HL-60/S4 treated with phorbol 12-myristate 13-acetate at 8.2 ng/mL for 4 days and 3 days (cell line): ENCODE measurements at regions not wholly inside any gene's neighbourhood (a gene's known extent, or its start where the extent isn't known, plus 50 kb on each side); places are given as distances from the start of the nearest gene placed in this dataset.

Source experiments
- in situ Hi-C: fragments of 300-500 bp; cut with MboI; formaldehyde crosslinking; loops from 2 replicates; pipeline ENCODE4 v1.15.0; 2022; ENCODE audit warnings: low sequenced_read_pairs

- in situ Hi-C loops = no loop called here
These were observed 56.1 kb upstream of the SPRED2 start for GRCh38 chr2:65488527-65488926.

- in situ Hi-C loops = no loop called here
These were observed 55.0 kb upstream of the SPRED2 start for GRCh38 chr2:65487404-65487803.

DNA sequence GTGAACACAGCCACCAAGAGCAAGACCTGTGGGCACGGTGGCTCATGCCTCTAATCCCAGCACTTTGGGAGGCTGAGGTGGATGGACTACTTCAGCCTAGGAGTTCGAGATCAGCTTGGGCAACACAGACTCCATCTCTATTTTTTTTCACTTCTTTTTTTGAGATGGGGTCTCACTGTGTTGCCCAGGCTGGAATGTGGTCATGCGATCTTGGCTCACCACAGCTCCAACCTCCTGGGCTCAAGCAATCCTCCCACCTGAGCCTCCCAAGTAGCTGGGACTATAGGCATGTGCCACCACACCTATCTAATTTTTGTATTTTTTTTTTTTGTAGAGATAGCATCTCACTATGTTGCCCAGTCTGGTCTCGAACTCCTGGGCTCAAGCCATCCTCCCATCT is 54.4 kb upstream of the SPRED2 start:
- in situ Hi-C loops = no loop called here

DNA sequence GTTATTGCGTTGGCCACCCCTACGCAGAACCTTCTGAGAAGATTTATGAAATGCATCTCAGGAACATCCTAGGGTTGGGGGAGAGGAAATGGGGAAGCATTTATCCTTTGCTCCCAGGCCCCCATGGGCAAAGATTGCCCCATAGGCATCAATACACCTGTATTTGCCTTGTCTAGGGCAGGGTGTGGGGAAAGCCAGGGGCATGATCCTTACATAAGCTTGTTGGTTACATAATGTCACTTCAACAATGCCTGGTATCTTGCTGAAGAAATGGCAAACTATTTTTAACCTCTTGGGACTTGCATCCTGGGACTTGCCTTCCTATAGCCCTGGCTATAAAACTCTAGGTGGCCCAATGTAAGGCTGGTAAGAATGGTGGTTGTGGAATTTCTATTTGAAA is 53.9 kb upstream of the SPRED2 start:
- in situ Hi-C loops = no loop called here

DNA sequence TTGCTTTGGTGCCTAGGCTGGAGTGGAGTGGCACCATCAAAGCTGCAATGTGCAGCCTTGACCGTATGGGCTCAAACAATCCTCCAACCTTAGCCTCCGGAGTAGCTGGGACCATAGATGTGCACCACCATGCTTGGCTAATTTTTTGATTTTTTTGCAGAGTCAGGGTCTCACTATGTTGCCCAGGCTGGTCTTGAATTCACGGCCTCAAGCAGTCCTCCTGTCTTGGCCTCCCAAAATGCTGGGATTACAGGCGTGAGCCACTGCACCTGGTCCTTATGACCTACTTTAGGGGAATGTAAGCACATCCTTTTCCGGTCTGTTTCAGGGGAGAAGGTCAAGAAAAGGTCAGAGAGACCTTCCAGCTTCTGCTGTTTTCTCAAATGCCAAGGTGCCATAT is 53.4 kb upstream of the SPRED2 start:
- in situ Hi-C loops = no loop called here

DNA sequence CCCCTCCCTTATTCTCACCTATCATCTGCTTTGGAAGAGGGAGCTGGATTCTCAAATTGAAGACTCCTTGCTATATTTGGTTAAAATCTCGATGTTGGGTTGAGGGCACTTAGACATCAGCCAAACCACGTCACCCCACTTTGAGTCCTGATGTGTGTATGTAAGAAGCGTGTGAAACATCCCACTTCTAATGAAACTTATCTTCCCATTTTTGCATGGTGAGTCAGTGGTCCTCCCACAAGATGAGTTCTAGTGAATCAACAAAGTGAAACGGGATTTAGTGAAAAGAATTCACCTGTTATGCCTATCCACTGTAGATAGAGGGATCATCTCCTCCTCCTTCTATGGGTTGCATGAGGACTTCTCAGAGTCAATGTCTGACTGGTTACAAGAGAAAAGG is 51.4 kb upstream of the SPRED2 start:
- in situ Hi-C loops = no loop called here

DNA sequence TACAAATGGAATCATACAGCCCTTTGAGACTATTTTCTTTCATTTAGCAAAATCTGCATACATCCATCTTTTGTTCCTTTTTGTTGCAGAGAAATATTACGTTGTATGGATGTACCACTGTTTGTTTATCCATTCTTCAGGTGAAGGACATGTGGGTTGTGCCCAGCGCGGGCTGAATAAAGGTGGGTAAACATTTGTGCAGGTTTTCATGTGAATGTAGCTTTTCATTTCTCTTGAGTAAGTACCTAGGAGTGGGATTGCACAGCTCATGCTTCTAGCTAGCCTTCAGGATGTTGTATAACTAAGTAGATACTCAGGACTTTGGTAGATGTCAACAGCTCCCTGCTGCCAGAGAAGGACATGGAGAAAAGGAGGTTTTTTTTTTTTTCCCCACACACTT is 50.6 kb upstream of the SPRED2 start:
- in situ Hi-C loops = no loop called here
